Neutrophil (primary cell): ENCODE measurements at regions not wholly inside any gene's neighbourhood (a gene's known extent, or its start where the extent isn't known, plus 50 kb on each side); places are given as distances from the start of the nearest gene placed in this dataset.

Source experiments
- H3K27ac ChIP-seq: fragments of 200-600 bp; sonication (generic); 2 replicates; pipeline ENCODE4 v1.5.1; 2016; ENCODE audit warnings: mild to moderate bottlenecking, moderate library complexity
- H3K27me3 ChIP-seq: fragments of 200-600 bp; sonication (generic); 2 replicates; pipeline ENCODE4 v1.6.0; 2016; ENCODE audit warnings: mild to moderate bottlenecking
- H3K36me3 ChIP-seq: fragments of 200-600 bp; sonication (generic); 2 replicates; pipeline ENCODE4 v1.5.1; 2017
- H3K4me1 ChIP-seq, 2 experiments: fragments of 200-600 bp in 1 of 2; sonication (generic) in 1 of 2; 1 replicate in 1 of 2; 2 replicates in 1 of 2; pipeline versions ENCODE4 v1.5.1 to v1.6.1; 2013 to 2016; ENCODE audit warnings: low read depth in 1 of 2, low read length in 1 of 2, mild to moderate bottlenecking in 1 of 2, moderate library complexity in 1 of 2; ENCODE audit not compliant: control insufficient read depth in 1 of 2, insufficient read depth in 1 of 2
- H3K4me3 ChIP-seq, 2 experiments: fragments of 200-600 bp in 1 of 2; sonication (generic) in 1 of 2; 1 replicate in 1 of 2; 2 replicates in 1 of 2; pipeline ENCODE4 v1.5.1; 2013 to 2016; ENCODE audit warnings: low read depth in 1 of 2, low read length in 1 of 2, mild to moderate bottlenecking in 1 of 2, moderate library complexity in 1 of 2
- H3K9me3 ChIP-seq: fragments of 200-600 bp; sonication (generic); 2 replicates; pipeline ENCODE4 v1.5.1; 2016
- CTCF ChIP-seq: fragments of 200-600 bp; sonication (generic); IDR thresholded peaks from 2 replicates; pipeline ENCODE4 v1.5.1; 2016; ENCODE audit warnings: antibody characterized with exemption

GRCh38 chr4:19437008-19437407 lies 814.7 kb upstream of the SLIT2 start:
- Histone ChIP-seq H3K36me3 (no peaks in the 10 kb centered on the region), H3K27me3 (no peaks in the 10 kb centered on the region), H3K4me3 (no peak overlapping the region), H3K27ac (no peak overlapping the region), H3K9me3 (no peaks in the 10 kb centered on the region), H3K4me1 (no peaks in the 10 kb centered on the region)
- no peak for TF ChIP-seq CTCF

- Histone ChIP-seq H3K36me3 (no peaks in the 10 kb centered on the region), H3K9me3 (no peaks in the 10 kb centered on the region), H3K27ac (no peak overlapping the region), H3K27me3 (no peaks in the 10 kb centered on the region), H3K4me3 (no peak overlapping the region), H3K4me1 (no peaks in the 10 kb centered on the region)
- no peak for TF ChIP-seq CTCF
These were observed 822.0 kb upstream of the SLIT2 start for GRCh38 chr4:19429684-19430083.

GRCh38 chr4:19425146-19425545 lies 826.6 kb upstream of the SLIT2 start:
- TF ChIP-seq CTCF, result no peak
- Histone ChIP-seq H3K27me3 (no peaks in the 10 kb centered on the region), H3K9me3 (no peaks in the 10 kb centered on the region), H3K4me3 (no peak overlapping the region), H3K4me1 (no peaks in the 10 kb centered on the region), H3K27ac (no peak overlapping the region), H3K36me3 (no peaks in the 10 kb centered on the region)

- no peaks in the 10 kb centered on the region for H3K9me3 ChIP-seq
- no peaks in the 10 kb centered on the region for H3K27me3 ChIP-seq
- H3K36me3 ChIP-seq, result no peaks in the 10 kb centered on the region
- H3K27ac ChIP-seq, result no peak overlapping the region
- H3K4me1 ChIP-seq, result no peaks in the 10 kb centered on the region
- no peak for TF ChIP-seq CTCF
- no peak overlapping the region for H3K4me3 ChIP-seq
These were observed 834.4 kb upstream of the SLIT2 start for GRCh38 chr4:19417256-19417655.

GRCh38 chr4:19416146-19416545 lies 835.6 kb upstream of the SLIT2 start:
- no peak for TF ChIP-seq CTCF
- Histone ChIP-seq H3K27ac (no peak overlapping the region), H3K27me3 (no peaks in the 10 kb centered on the region), H3K4me1 (no peaks in the 10 kb centered on the region), H3K36me3 (no peaks in the 10 kb centered on the region), H3K4me3 (no peak overlapping the region), H3K9me3 (no peaks in the 10 kb centered on the region)

GRCh38 chr4:19408490-19408889 lies 843.2 kb upstream of the SLIT2 start:
- no peak overlapping the region for H3K4me3 ChIP-seq
- no peak overlapping the region for H3K27ac ChIP-seq
- H3K9me3 ChIP-seq, result no peaks in the 10 kb centered on the region
- no peaks in the 10 kb centered on the region for H3K27me3 ChIP-seq
- no peak for TF ChIP-seq CTCF
- no peaks in the 10 kb centered on the region for H3K36me3 ChIP-seq
- H3K4me1 ChIP-seq, result no peaks in the 10 kb centered on the region
